ENCODE measurements at regions not wholly inside any gene's neighbourhood (a gene's known extent, or its start where the extent isn't known, plus 50 kb on each side); places are given as distances from the start of the nearest gene placed in this dataset.

- intact Hi-C loops (cut with DNase I), result no loop called here
- Histone ChIP-seq H3K9me3 (no peaks in the 10 kb centered on the region), H3K27me3 (ENCODE audit: low read depth) (no peaks in the 10 kb centered on the region), H3K4me1 (no peaks in the 10 kb centered on the region), H3K36me3 (no peaks in the 10 kb centered on the region), H3K4me3 (no peak overlapping the region), H3K27ac (no peak overlapping the region)
- no peak for ATAC-seq
- no peak for TF ChIP-seq CTCF (IDR thresholded peaks at IDR 0.05)
- DNase-seq, result no peak
Measured at GRCh38 chr4:11604821-11605220, 176.1 kb upstream of the HS3ST1 start.

DNA sequence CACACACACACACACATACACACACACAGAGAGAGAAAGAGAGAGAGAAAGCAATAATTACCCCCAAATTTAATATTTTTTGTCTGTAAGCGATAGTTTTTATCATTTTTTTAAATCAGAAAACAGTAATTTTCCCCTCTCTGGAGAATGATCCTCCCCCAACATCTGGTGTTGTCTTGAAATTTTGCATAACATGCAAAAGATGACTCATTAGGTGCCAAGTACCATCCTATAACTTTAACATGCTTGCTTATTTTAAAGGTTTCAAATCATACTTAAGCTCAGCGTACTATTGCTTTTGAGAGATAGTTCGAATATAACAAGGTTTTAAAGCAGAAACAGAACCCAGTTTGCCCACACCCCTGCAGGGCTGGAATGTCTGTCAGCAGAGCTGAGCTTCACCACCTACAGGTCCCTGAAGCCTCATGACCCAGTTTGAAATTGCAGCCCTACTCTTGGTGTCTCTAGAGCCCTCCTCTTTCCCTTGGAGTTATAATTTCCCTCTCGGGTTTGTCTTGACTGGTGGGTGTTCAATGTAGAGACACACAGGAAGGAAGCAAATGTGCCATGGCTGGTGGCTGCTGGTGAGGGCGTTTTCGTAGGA is 175.0 kb upstream of the HS3ST1 start:
- H3K36me3 ChIP-seq, result no peaks in the 10 kb centered on the region
- no peaks in the 10 kb centered on the region for H3K27me3 ChIP-seq (ENCODE audit: low read depth)
- intact Hi-C loops (cut with DNase I), result no loop called here
- DNase-seq, result no peak
- H3K27ac ChIP-seq, result no peak overlapping the region
- H3K4me1 ChIP-seq, result no peaks in the 10 kb centered on the region
- ATAC-seq, result no peak
- TF ChIP-seq CTCF (IDR thresholded peaks at IDR 0.05), result no peak
- H3K4me3 ChIP-seq, result no peak overlapping the region
- no peaks in the 10 kb centered on the region for H3K9me3 ChIP-seq

GRCh38 chr4:11602606-11603340 is 174.1 kb upstream of the HS3ST1 start:
- DNase-seq, result no peak
- no peak for ATAC-seq
- intact Hi-C loops (cut with DNase I), result no loop called here
- H3K4me1 ChIP-seq, result no peaks in the 10 kb centered on the region
- no peak overlapping the region for H3K27ac ChIP-seq
- no peaks in the 10 kb centered on the region for H3K36me3 ChIP-seq
- no peaks in the 10 kb centered on the region for H3K9me3 ChIP-seq
- H3K4me3 ChIP-seq, result no peak overlapping the region
- TF ChIP-seq CTCF (IDR thresholded peaks at IDR 0.05), result no peak
- H3K27me3 ChIP-seq (ENCODE audit: low read depth), result no peaks in the 10 kb centered on the region

DNA sequence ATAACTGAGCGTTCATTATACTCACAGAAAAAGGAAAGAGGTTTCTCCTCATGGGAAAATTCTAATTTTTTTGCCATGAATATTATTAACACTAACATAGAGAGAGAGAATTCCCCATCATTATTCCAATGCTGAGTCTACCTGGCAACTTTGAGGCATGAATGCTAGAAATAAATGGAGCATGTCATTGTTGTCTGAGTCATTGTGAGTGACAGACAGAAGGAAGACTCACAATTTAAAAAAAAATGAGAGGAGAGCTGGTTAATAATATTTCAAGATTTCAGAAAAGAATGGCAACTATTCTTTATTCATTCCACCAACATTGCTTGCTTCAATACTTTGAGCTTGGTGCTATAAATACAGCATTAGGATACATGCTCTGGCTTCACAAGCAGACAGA is 170.4 kb upstream of the HS3ST1 start:
- no peak for TF ChIP-seq CTCF (IDR thresholded peaks at IDR 0.05)
- ATAC-seq (no peak), DNase-seq (no peak)
- Histone ChIP-seq H3K4me1 (no peaks in the 10 kb centered on the region), H3K4me3 (no peak overlapping the region), H3K27me3 (ENCODE audit: low read depth) (no peaks in the 10 kb centered on the region), H3K9me3 (no peaks in the 10 kb centered on the region), H3K36me3 (no peaks in the 10 kb centered on the region), H3K27ac (no peak overlapping the region)
- intact Hi-C loops (cut with DNase I), result no loop called here

DNA sequence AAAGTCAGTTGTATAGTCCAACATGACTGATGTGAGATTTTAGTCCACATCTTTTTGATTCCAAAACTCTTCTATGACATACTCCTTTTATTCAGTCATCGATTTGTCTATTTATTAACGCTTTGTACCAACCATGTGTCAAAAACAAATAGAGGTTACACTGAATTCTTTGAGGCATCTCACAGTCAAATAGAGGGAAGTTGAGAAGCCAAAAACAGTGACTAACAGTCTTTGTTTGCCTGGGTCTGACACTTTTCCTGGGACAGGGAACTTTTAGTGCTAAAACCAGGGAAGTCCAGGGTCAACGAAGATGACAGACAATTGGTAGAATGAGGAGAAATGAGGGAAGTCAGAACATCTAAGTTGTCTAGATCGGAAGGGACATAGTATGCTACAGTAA is 169.9 kb upstream of the HS3ST1 start:
- no peaks in the 10 kb centered on the region for H3K4me1 ChIP-seq
- ATAC-seq (no peak), DNase-seq (no peak)
- TF ChIP-seq CTCF (IDR thresholded peaks at IDR 0.05), result no peak
- intact Hi-C loops (cut with DNase I), result no loop called here
- no peak overlapping the region for H3K4me3 ChIP-seq
- no peaks in the 10 kb centered on the region for H3K9me3 ChIP-seq
- no peak overlapping the region for H3K27ac ChIP-seq
- H3K27me3 ChIP-seq (ENCODE audit: low read depth), result no peaks in the 10 kb centered on the region
- no peaks in the 10 kb centered on the region for H3K36me3 ChIP-seq

All from lower lobe of right lung (tissue), 2 donors.